Osteoblast (primary cell): ENCODE measurements at regions not wholly inside any gene's neighbourhood (a gene's known extent, or its start where the extent isn't known, plus 50 kb on each side); places are given as distances from the start of the nearest gene placed in this dataset.

Experiments
- DNase-seq: peaks from one replicate; pipeline ENCODE4 v3.0.0; 2011; ENCODE audit warnings: low spot score, mixed read lengths; ENCODE audit not compliant: insufficient read length; ENCODE audit errors: missing footprints
- H2AFZ ChIP-seq: 2 replicates; pipeline ENCODE4 v1.6.0; 2011; ENCODE audit warnings: mild to moderate bottlenecking, low read length
- H3K27ac ChIP-seq: 2 replicates; pipeline ENCODE4 v1.5.1; 2011; ENCODE audit warnings: mild to moderate bottlenecking, low read depth, low read length, moderate library complexity
- H3K27me3 ChIP-seq: 2 replicates; pipeline ENCODE4 v1.6.0; 2012; ENCODE audit warnings: mild to moderate bottlenecking, control low read depth, inconsistent platforms, low read length, moderate library complexity; ENCODE audit not compliant: insufficient read depth
- H3K36me3 ChIP-seq: 2 replicates; pipeline ENCODE4 v1.5.1; 2011; ENCODE audit warnings: mild to moderate bottlenecking, low read length, control low read depth, moderate library complexity; ENCODE audit not compliant: insufficient read depth
- H3K4me1 ChIP-seq: 2 replicates; pipeline ENCODE4 v1.5.1; 2011; ENCODE audit warnings: mild to moderate bottlenecking, low read length, control low read depth, moderate library complexity; ENCODE audit not compliant: insufficient read depth
- H3K4me2 ChIP-seq: 2 replicates; pipeline ENCODE4 v1.6.0; 2011; ENCODE audit warnings: mild to moderate bottlenecking, low read length; ENCODE audit not compliant: insufficient read depth
- H3K4me3 ChIP-seq: fragments of 200-600 bp; sonication (generic); 3 replicates; pipeline ENCODE4 v1.5.1; 2012; ENCODE audit warnings: mild to moderate bottlenecking, low read length, inconsistent platforms; ENCODE audit not compliant: insufficient read depth
- H3K79me2 ChIP-seq: 2 replicates; pipeline ENCODE4 v1.6.0; 2012; ENCODE audit warnings: mild to moderate bottlenecking, low read length, control low read depth, inconsistent platforms; ENCODE audit not compliant: insufficient read depth
- H3K9me3 ChIP-seq: 2 replicates; pipeline ENCODE4 v1.5.1; 2011; ENCODE audit warnings: low read depth, low read length, control low read depth
- H4K20me1 ChIP-seq: 2 replicates; pipeline ENCODE4 v1.6.0; 2012; ENCODE audit warnings: mild to moderate bottlenecking, low read length, control low read depth; ENCODE audit not compliant: insufficient read depth
- CTCF ChIP-seq: IDR thresholded peaks from 2 replicates; pipeline ENCODE4 v1.5.1; 2011; ENCODE audit warnings: mild to moderate bottlenecking, low read depth, low read length, moderate library complexity; ENCODE audit errors: extremely low read depth

- H4K20me1 ChIP-seq: no peaks in the 10 kb centered on the region
- H3K4me2 ChIP-seq: no peak overlapping the region
- DNase-seq: no peak
- H3K79me2 ChIP-seq: no peaks in the 10 kb centered on the region
- no peaks in the 10 kb centered on the region for H3K4me1 ChIP-seq
- no peak overlapping the region for H3K27ac ChIP-seq
- H3K27me3 ChIP-seq: no peaks in the 10 kb centered on the region
- H3K9me3 ChIP-seq: no peaks in the 10 kb centered on the region
- H3K4me3 ChIP-seq: no peak overlapping the region
- H3K36me3 ChIP-seq: no peaks in the 10 kb centered on the region
- no peak for TF ChIP-seq CTCF
- no peak overlapping the region for H2AFZ ChIP-seq
Observed at GRCh38 chr2:167681234-167682015, 566.0 kb downstream of the STK39 start.

- no peak for DNase-seq
- TF ChIP-seq CTCF: no peak
- no peaks in the 10 kb centered on the region for H3K27me3 ChIP-seq
- H2AFZ ChIP-seq: no peak overlapping the region
- H4K20me1 ChIP-seq: no peaks in the 10 kb centered on the region
- no peak overlapping the region for H3K4me3 ChIP-seq
- H3K4me1 ChIP-seq: no peaks in the 10 kb centered on the region
- H3K4me2 ChIP-seq: no peak overlapping the region
- no peaks in the 10 kb centered on the region for H3K36me3 ChIP-seq
- H3K9me3 ChIP-seq: no peaks in the 10 kb centered on the region
- no peak overlapping the region for H3K27ac ChIP-seq
- H3K79me2 ChIP-seq: no peaks in the 10 kb centered on the region
Observed at GRCh38 chr2:167678158-167678557, 569.2 kb downstream of the STK39 start.

- H3K79me2 ChIP-seq: no peaks in the 10 kb centered on the region
- no peak for TF ChIP-seq CTCF
- no peaks in the 10 kb centered on the region for H3K9me3 ChIP-seq
- no peaks in the 10 kb centered on the region for H3K27me3 ChIP-seq
- no peak overlapping the region for H3K27ac ChIP-seq
- no peaks in the 10 kb centered on the region for H3K36me3 ChIP-seq
- H4K20me1 ChIP-seq: no peaks in the 10 kb centered on the region
- no peak overlapping the region for H2AFZ ChIP-seq
- H3K4me3 ChIP-seq: no peak overlapping the region
- no peak overlapping the region for H3K4me2 ChIP-seq
- peak; percentile 19 for DNase-seq
- no peaks in the 10 kb centered on the region for H3K4me1 ChIP-seq
Observed at GRCh38 chr2:167675906-167676305, 571.5 kb downstream of the STK39 start.

- Histone ChIP-seq H3K36me3 (no peaks in the 10 kb centered on the region), H3K4me2 (no peak overlapping the region), H3K27me3 (no peaks in the 10 kb centered on the region), H3K27ac (no peak overlapping the region), H2AFZ (no peak overlapping the region), H3K9me3 (no peaks in the 10 kb centered on the region), H3K4me3 (no peak overlapping the region), H3K79me2 (no peaks in the 10 kb centered on the region), H4K20me1 (no peaks in the 10 kb centered on the region), H3K4me1 (no peaks in the 10 kb centered on the region)
- TF ChIP-seq CTCF: no peak
- DNase-seq: no peak
Observed at GRCh38 chr2:167670588-167670987, 576.8 kb downstream of the STK39 start.
